Astrocyte (in vitro differentiated cells and primary cell): ENCODE measurements at regions not wholly inside any gene's neighbourhood (a gene's known extent, or its start where the extent isn't known, plus 50 kb on each side); places are given as distances from the start of the nearest gene placed in this dataset.

Experiments
- DNase-seq: peaks from one replicate; pipeline ENCODE4 v3.0.0-alpha.2; 2010; ENCODE audit warnings: low read depth
- FAIRE-seq: peaks from 2 replicates; lab custom pipeline; 2011; peaks lifted over from hg19 to GRCh38; lab: Jason Lieb, UNC
- H2AFZ ChIP-seq: 2 replicates; pipeline ENCODE4 v1.6.0; 2012; ENCODE audit warnings: low read depth, low read length, inconsistent platforms
- H3K27ac ChIP-seq: 2 replicates; pipeline ENCODE4 v1.5.1; 2011; ENCODE audit warnings: low read depth, low read length, inconsistent platforms
- H3K27me3 ChIP-seq: 2 replicates; pipeline ENCODE4 v1.6.0; 2011; ENCODE audit warnings: low read length, inconsistent platforms; ENCODE audit not compliant: insufficient read depth
- H3K36me3 ChIP-seq: 2 replicates; pipeline ENCODE4 v1.5.1; 2011; ENCODE audit warnings: low read length, inconsistent platforms; ENCODE audit not compliant: insufficient read depth
- H3K4me1 ChIP-seq: 2 replicates; pipeline ENCODE4 v1.5.1; 2011; ENCODE audit warnings: low read length, inconsistent platforms; ENCODE audit not compliant: insufficient read depth
- H3K4me2 ChIP-seq: 2 replicates; pipeline ENCODE4 v1.6.0; 2012; ENCODE audit warnings: low read length, inconsistent platforms
- H3K4me3 ChIP-seq: 2 replicates; pipeline ENCODE4 v1.5.1; 2011; ENCODE audit warnings: low read depth, mild to moderate bottlenecking, low read length, inconsistent platforms; ENCODE audit not compliant: insufficient read depth
- H3K79me2 ChIP-seq: 2 replicates; pipeline ENCODE4 v1.6.0; 2012; ENCODE audit warnings: mild to moderate bottlenecking, low read length, inconsistent platforms; ENCODE audit not compliant: insufficient read depth
- H3K9ac ChIP-seq: 2 replicates; pipeline ENCODE4 v1.6.0; 2012; ENCODE audit warnings: mild to moderate bottlenecking, low read length, inconsistent platforms
- H3K9me3 ChIP-seq: 2 replicates; pipeline ENCODE4 v1.5.1; 2012; ENCODE audit warnings: low read depth, mild to moderate bottlenecking, low read length, inconsistent platforms; ENCODE audit not compliant: insufficient read depth
- H4K20me1 ChIP-seq: 2 replicates; pipeline ENCODE4 v1.6.0; 2012; ENCODE audit warnings: low read length, inconsistent platforms; ENCODE audit not compliant: insufficient read depth
- H3K27ac Mint-ChIP-seq: one replicate; pipeline ENCODE4 v1.8.0; 2021; ENCODE audit warnings: mild to moderate bottlenecking, mixed read lengths; ENCODE audit not compliant: unreplicated experiment
- H3K27me3 Mint-ChIP-seq: one replicate; pipeline ENCODE4 v1.8.0; 2021; ENCODE audit warnings: low read depth, mixed read lengths; ENCODE audit not compliant: unreplicated experiment
- H3K36me3 Mint-ChIP-seq: one replicate; pipeline ENCODE4 v1.8.0; 2021; ENCODE audit warnings: low read depth, mixed read lengths; ENCODE audit not compliant: unreplicated experiment
- H3K4me1 Mint-ChIP-seq: one replicate; pipeline ENCODE4 v1.8.0; 2021; ENCODE audit warnings: low read depth, mixed read lengths; ENCODE audit not compliant: unreplicated experiment
- H3K4me3 Mint-ChIP-seq: one replicate; pipeline ENCODE4 v1.8.0; 2021; ENCODE audit warnings: mild to moderate bottlenecking, moderate library complexity, mixed read lengths; ENCODE audit not compliant: unreplicated experiment
- H3K9me3 Mint-ChIP-seq: one replicate; pipeline ENCODE4 v1.8.0; 2021; ENCODE audit warnings: mild to moderate bottlenecking, mixed read lengths; ENCODE audit not compliant: unreplicated experiment
- EZH2 ChIP-seq: IDR thresholded peaks from 2 replicates; pipeline ENCODE4 v1.6.1; 2012; ENCODE audit warnings: mild to moderate bottlenecking, low read length, inconsistent platforms; ENCODE audit not compliant: insufficient read depth
- TF ChIP-seq, protein P1 (sequence below): IDR thresholded peaks from 2 replicates; pipeline ENCODE4 v1.5.1; 2011; ENCODE audit warnings: low read depth, mild to moderate bottlenecking, inconsistent platforms, low read length, moderate library complexity; ENCODE audit not compliant: insufficient read depth

GRCh38 chr3:64384561-64384960, 159.3 kb upstream of the PRICKLE2 start:
- H3K27ac ChIP-seq: no peak overlapping the region
- H3K9ac ChIP-seq: no peak overlapping the region
- H3K4me3 ChIP-seq: no peak overlapping the region
- DNase-seq: no peak
- no peaks in the 10 kb centered on the region for H3K27me3 Mint-ChIP-seq
- no peaks in the 10 kb centered on the region for H3K36me3 ChIP-seq
- no peaks in the 10 kb centered on the region for H4K20me1 ChIP-seq
- no peak overlapping the region for H3K4me2 ChIP-seq
- H3K9me3 ChIP-seq: no peaks in the 10 kb centered on the region
- H3K79me2 ChIP-seq: no peaks in the 10 kb centered on the region
- no peak overlapping the region for H3K4me3 Mint-ChIP-seq
- H3K4me1 ChIP-seq: no peaks in the 10 kb centered on the region
- H3K27me3 ChIP-seq: no peaks in the 10 kb centered on the region
- no peak overlapping the region for H2AFZ ChIP-seq
- H3K9me3 Mint-ChIP-seq: no peaks in the 10 kb centered on the region
- FAIRE-seq: no peak
- H3K27ac Mint-ChIP-seq: no peak overlapping the region
- H3K4me1 Mint-ChIP-seq: peaks cover 13% of the 10 kb centered on the region
- H3K36me3 Mint-ChIP-seq: peaks cover 5% of the 10 kb centered on the region
- TF ChIP-seq, protein P1, sequence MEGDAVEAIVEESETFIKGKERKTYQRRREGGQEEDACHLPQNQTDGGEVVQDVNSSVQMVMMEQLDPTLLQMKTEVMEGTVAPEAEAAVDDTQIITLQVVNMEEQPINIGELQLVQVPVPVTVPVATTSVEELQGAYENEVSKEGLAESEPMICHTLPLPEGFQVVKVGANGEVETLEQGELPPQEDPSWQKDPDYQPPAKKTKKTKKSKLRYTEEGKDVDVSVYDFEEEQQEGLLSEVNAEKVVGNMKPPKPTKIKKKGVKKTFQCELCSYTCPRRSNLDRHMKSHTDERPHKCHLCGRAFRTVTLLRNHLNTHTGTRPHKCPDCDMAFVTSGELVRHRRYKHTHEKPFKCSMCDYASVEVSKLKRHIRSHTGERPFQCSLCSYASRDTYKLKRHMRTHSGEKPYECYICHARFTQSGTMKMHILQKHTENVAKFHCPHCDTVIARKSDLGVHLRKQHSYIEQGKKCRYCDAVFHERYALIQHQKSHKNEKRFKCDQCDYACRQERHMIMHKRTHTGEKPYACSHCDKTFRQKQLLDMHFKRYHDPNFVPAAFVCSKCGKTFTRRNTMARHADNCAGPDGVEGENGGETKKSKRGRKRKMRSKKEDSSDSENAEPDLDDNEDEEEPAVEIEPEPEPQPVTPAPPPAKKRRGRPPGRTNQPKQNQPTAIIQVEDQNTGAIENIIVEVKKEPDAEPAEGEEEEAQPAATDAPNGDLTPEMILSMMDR: no peak
- no peak for TF ChIP-seq EZH2

DNA sequence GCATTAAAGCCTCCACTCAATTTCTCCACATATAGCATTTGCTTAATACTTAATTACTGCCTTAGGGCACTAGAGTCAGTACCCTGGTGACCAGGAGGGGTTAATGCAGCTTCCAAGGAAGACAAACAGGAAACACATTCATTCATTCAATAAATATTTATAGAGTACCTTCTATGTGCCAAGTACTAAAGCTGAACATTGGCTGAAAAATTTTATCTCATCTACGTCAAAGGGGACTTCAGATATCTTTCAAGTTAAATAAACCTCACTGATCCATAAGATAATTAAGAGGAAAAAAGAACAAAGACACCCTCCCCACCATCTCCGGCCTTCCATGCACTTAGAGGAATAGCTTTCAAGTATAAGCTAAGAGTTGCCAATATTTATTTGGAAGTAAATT, 156.9 kb upstream of the PRICKLE2 start:
- TF ChIP-seq EZH2: no peak
- TF ChIP-seq, protein P1: no peak
- Histone ChIP-seq H3K4me3 (no peak overlapping the region), H2AFZ (no peak overlapping the region), H3K36me3 (no peaks in the 10 kb centered on the region), H3K4me2 (no peak overlapping the region), H3K9me3 (no peaks in the 10 kb centered on the region), H3K27ac (no peak overlapping the region), H3K9ac (no peak overlapping the region), H4K20me1 (no peaks in the 10 kb centered on the region), H3K27me3 (no peaks in the 10 kb centered on the region), H3K79me2 (no peaks in the 10 kb centered on the region), H3K4me1 (no peaks in the 10 kb centered on the region)
- Mint-ChIP-seq H3K27ac (no peak overlapping the region), H3K9me3 (no peaks in the 10 kb centered on the region), H3K36me3 (peaks cover 5% of the 10 kb centered on the region), H3K4me1 (peaks cover 7% of the 10 kb centered on the region), H3K4me3 (no peak overlapping the region), H3K27me3 (no peaks in the 10 kb centered on the region)
- no peak for DNase-seq
- FAIRE-seq: no peak

- peaks cover 5% of the 10 kb centered on the region for H3K36me3 Mint-ChIP-seq
- TF ChIP-seq EZH2: no peak
- TF ChIP-seq, protein P1: no peak
- no peak overlapping the region for H3K9ac ChIP-seq
- no peaks in the 10 kb centered on the region for H3K27me3 Mint-ChIP-seq
- FAIRE-seq (no peak), DNase-seq (no peak)
- H3K9me3 ChIP-seq: no peaks in the 10 kb centered on the region
- no peaks in the 10 kb centered on the region for H3K36me3 ChIP-seq
- no peak overlapping the region for H3K4me3 ChIP-seq
- no peaks in the 10 kb centered on the region for H3K4me1 ChIP-seq
- H3K4me2 ChIP-seq: no peak overlapping the region
- H2AFZ ChIP-seq: no peak overlapping the region
- no peak overlapping the region for H3K4me3 Mint-ChIP-seq
- H4K20me1 ChIP-seq: no peaks in the 10 kb centered on the region
- H3K27ac Mint-ChIP-seq: no peak overlapping the region
- H3K27me3 ChIP-seq: no peaks in the 10 kb centered on the region
- peaks cover 7% of the 10 kb centered on the region for H3K4me1 Mint-ChIP-seq
- no peak overlapping the region for H3K27ac ChIP-seq
- H3K79me2 ChIP-seq: no peaks in the 10 kb centered on the region
- no peaks in the 10 kb centered on the region for H3K9me3 Mint-ChIP-seq
Measured at GRCh38 chr3:64381367-64381766, 156.1 kb upstream of the PRICKLE2 start.
